ENCODE measurements at regions not wholly inside any gene's neighbourhood (a gene's known extent, or its start where the extent isn't known, plus 50 kb on each side); places are given as distances from the start of the nearest gene placed in this dataset.

GRCh38 chr2:49832555-49832954 is 678.2 kb upstream of the FSHR start:
- Histone ChIP-seq H3K4me1 (no peaks in the 10 kb centered on the region), H3K27ac (no peak overlapping the region), H3K27me3 (no peaks in the 10 kb centered on the region), H3K4me3 (no peak overlapping the region), H3K9me3 (no peaks in the 10 kb centered on the region), H3K36me3 (no peaks in the 10 kb centered on the region)
- no peak for DNase-seq (ENCODE audit: low spot score in 2 of 2)
- TF ChIP-seq POLR2AphosphoS5 (IDR thresholded peaks at IDR 0.05) = no peak
- TF ChIP-seq EP300 (IDR thresholded peaks at IDR 0.05) = no peak
- TF ChIP-seq POLR2A (IDR thresholded peaks at IDR 0.05) = no peak
- TF ChIP-seq CTCF (IDR thresholded peaks at IDR 0.05) = no peak
- 73% methylated on average over 3 of the region's 3 CpGs for WGBS

DNA sequence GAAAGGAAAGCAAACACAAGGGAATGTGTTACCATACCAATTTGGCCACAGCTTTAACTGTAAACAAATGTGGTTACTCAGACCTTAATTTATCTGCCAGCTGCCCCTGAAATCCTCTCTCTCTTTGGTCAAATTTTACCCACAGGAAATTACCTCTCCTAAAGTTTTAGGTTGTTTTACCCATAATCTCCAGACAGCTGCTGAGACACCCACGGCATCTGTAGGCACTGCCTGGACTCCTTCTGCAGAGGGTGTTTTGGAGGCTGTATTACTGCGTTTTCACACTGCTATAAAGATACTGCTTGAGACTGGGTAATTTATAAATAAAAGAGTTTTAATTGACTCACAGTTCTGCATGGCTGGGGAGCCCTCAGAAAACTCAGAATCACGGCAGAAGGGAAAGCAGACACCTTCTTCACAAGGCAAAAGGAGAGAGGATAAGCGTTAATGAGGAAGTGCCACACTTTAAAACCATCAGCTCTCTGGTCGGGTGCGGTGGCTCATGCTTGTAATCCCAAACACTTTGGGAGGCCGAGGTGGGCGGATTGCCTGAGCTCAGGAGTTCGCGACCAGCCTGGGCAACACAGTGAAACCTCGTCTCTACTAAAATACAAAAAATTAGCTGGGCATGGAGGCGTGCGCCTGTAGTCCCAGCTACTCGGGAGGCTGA is 677.5 kb upstream of the FSHR start:
- Histone ChIP-seq H3K27ac (no peak overlapping the region), H3K4me3 (no peak overlapping the region), H3K36me3 (no peaks in the 10 kb centered on the region), H3K9me3 (no peaks in the 10 kb centered on the region), H3K27me3 (no peaks in the 10 kb centered on the region), H3K4me1 (no peaks in the 10 kb centered on the region)
- DNase-seq (ENCODE audit: low spot score in 2 of 2) = no peak
- no peak for TF ChIP-seq EP300 (IDR thresholded peaks at IDR 0.05)
- TF ChIP-seq POLR2AphosphoS5 (IDR thresholded peaks at IDR 0.05) = no peak
- no peak for TF ChIP-seq CTCF (IDR thresholded peaks at IDR 0.05)
- no peak for TF ChIP-seq POLR2A (IDR thresholded peaks at IDR 0.05)
- WGBS = 74% methylated on average over 14 of the region's 14 CpGs

DNA sequence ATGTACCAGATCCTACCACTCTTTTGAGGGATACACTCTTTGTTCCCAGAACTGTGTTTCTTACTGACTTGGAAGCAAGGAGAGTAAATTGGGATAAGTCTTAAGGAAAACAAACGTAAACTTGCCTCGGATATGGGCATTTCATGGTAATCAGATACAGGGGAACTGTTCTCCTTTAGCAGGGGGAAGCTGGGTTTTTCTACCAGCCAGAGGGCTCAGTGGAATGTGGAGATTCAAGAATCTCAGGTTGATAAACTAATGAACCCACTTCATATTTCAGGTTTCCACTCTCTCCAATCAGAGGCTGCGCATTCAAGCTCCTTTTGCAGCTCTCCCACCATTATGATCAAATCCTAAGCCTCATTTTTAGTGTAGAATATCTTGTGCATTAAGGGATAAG is 676.5 kb upstream of the FSHR start:
- H3K36me3 ChIP-seq = no peaks in the 10 kb centered on the region
- H3K9me3 ChIP-seq = no peaks in the 10 kb centered on the region
- H3K4me1 ChIP-seq = no peaks in the 10 kb centered on the region
- no peak overlapping the region for H3K27ac ChIP-seq
- no peak overlapping the region for H3K4me3 ChIP-seq
- TF ChIP-seq POLR2A (IDR thresholded peaks at IDR 0.05) (no peak), CTCF (IDR thresholded peaks at IDR 0.05) (no peak), POLR2AphosphoS5 (IDR thresholded peaks at IDR 0.05) (no peak), EP300 (IDR thresholded peaks at IDR 0.05) (no peak)
- 72% methylated on average over 3 of the region's 3 CpGs for WGBS
- no peaks in the 10 kb centered on the region for H3K27me3 ChIP-seq
- DNase-seq (ENCODE audit: low spot score in 2 of 2) = no peak

DNA sequence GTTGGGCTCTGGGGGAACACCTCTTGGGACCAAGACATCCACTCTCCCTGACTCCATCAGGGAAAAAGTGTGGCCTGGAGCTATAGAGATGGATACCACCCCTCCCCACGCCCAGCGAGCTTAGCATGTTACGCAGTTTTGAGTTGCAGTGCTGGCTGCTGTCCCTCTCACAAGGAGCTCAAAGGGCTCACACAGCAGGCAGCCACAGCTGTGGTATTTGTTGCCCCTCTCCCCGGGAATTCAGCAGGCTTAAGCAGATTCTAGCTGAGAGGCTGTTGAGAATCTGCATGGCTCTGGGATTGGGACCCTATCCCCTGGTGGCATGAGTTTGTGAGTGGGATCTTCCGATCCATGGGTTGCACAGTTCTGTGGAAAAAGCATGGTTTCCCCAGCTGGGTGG is 673.1 kb upstream of the FSHR start:
- H3K9me3 ChIP-seq = no peaks in the 10 kb centered on the region
- no peaks in the 10 kb centered on the region for H3K27me3 ChIP-seq
- no peak overlapping the region for H3K27ac ChIP-seq
- H3K36me3 ChIP-seq = no peaks in the 10 kb centered on the region
- whole genome bisulfite sequencing = 100% methylated on average over 2 of the region's 5 CpGs
- no peak for DNase-seq (ENCODE audit: low spot score in 2 of 2)
- no peak overlapping the region for H3K4me3 ChIP-seq
- H3K4me1 ChIP-seq = no peaks in the 10 kb centered on the region
- TF ChIP-seq CTCF (IDR thresholded peaks at IDR 0.05) (no peak), POLR2A (IDR thresholded peaks at IDR 0.05) (no peak), EP300 (IDR thresholded peaks at IDR 0.05) (no peak), POLR2AphosphoS5 (IDR thresholded peaks at IDR 0.05) (no peak)

- Histone ChIP-seq H3K27ac (no peak overlapping the region), H3K4me3 (no peak overlapping the region), H3K4me1 (no peaks in the 10 kb centered on the region), H3K27me3 (no peaks in the 10 kb centered on the region), H3K9me3 (no peaks in the 10 kb centered on the region), H3K36me3 (no peaks in the 10 kb centered on the region)
- 65% methylated on average over 1 of the region's 1 CpG for WGBS
- TF ChIP-seq EP300 (IDR thresholded peaks at IDR 0.05) (no peak), POLR2A (IDR thresholded peaks at IDR 0.05) (no peak), POLR2AphosphoS5 (IDR thresholded peaks at IDR 0.05) (no peak), CTCF (IDR thresholded peaks at IDR 0.05) (no peak)
- DNase-seq (ENCODE audit: low spot score in 2 of 2) = no peak
These were observed 658.9 kb upstream of the FSHR start for GRCh38 chr2:49813208-49813607.
